ENCODE measurements at regions not wholly inside any gene's neighbourhood (a gene's known extent, or its start where the extent isn't known, plus 50 kb on each side); places are given as distances from the start of the nearest gene placed in this dataset.
A peak's percentile ranks its signal among the peaks of the same experiment; 100 is the strongest.

DNA sequence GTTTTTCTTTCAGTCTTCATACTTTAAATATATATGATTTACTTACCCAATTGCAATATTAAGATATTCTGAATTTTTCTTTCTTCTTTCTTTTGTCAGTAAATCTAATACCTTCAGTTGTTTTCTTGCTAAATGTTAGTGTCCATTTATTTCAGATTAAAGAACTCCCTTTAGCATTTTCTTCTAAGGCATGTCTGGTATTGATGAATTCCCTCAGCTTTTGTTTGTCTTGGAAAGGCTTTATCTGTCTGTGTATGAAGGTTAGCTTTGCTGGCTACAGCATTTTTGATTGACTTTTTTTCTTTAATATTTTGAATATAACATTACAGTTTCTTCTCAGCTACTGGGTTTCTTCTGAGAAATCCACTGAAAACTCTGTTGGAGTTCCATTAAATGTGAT lies 64.0 kb upstream of the PLSCR4 start:
- Mint-ChIP-seq H3K27ac (ENCODE audit: unreplicated experiment) (peak overlapping the region; percentile 25), H3K27me3 (ENCODE audit: low read depth) (no peaks in the 10 kb centered on the region), H3K4me3 (ENCODE audit: unreplicated experiment) (no peak overlapping the region), H3K9me3 (ENCODE audit: low read depth) (peaks cover 22% of the 10 kb centered on the region), H3K36me3 (ENCODE audit: low read depth) (peaks cover 2% of the 10 kb centered on the region), H3K4me1 (ENCODE audit: low read depth) (peaks cover 38% of the 10 kb centered on the region)
- TF ChIP-seq, protein P1, sequence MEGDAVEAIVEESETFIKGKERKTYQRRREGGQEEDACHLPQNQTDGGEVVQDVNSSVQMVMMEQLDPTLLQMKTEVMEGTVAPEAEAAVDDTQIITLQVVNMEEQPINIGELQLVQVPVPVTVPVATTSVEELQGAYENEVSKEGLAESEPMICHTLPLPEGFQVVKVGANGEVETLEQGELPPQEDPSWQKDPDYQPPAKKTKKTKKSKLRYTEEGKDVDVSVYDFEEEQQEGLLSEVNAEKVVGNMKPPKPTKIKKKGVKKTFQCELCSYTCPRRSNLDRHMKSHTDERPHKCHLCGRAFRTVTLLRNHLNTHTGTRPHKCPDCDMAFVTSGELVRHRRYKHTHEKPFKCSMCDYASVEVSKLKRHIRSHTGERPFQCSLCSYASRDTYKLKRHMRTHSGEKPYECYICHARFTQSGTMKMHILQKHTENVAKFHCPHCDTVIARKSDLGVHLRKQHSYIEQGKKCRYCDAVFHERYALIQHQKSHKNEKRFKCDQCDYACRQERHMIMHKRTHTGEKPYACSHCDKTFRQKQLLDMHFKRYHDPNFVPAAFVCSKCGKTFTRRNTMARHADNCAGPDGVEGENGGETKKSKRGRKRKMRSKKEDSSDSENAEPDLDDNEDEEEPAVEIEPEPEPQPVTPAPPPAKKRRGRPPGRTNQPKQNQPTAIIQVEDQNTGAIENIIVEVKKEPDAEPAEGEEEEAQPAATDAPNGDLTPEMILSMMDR (IDR thresholded peaks at IDR 0.05), result no peak
- DNase-seq (ENCODE audit: low spot score), result no peak

DNA sequence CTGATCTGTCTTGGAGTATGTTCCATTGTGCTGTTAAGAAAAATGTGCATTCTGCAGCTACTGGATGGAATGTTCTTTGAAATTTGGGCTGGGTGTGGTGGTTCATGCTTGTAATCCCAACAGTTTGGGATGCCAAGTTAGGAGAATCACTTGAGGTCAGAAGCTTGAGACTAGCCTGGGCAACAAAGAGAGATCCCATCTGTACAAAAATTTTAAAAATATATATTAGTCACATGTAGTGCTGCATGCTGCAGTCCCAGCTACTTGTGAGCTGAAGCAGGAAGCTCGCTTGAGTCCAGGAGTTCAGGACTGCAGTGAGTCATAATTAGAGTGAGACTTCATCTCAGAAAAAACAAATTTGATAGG lies 62.8 kb upstream of the PLSCR4 start:
- Mint-ChIP-seq H3K4me3 (ENCODE audit: unreplicated experiment) (peak overlapping the region; percentile 20), H3K4me1 (ENCODE audit: low read depth) (peaks cover 48% of the 10 kb centered on the region), H3K27ac (ENCODE audit: unreplicated experiment) (peak overlapping the region; percentile 88), H3K9me3 (ENCODE audit: low read depth) (peaks cover 20% of the 10 kb centered on the region), H3K36me3 (ENCODE audit: low read depth) (peaks cover 2% of the 10 kb centered on the region), H3K27me3 (ENCODE audit: low read depth) (no peaks in the 10 kb centered on the region)
- DNase-seq (ENCODE audit: low spot score), result no peak
- TF ChIP-seq, protein P1 (IDR thresholded peaks at IDR 0.05), result no peak

DNA sequence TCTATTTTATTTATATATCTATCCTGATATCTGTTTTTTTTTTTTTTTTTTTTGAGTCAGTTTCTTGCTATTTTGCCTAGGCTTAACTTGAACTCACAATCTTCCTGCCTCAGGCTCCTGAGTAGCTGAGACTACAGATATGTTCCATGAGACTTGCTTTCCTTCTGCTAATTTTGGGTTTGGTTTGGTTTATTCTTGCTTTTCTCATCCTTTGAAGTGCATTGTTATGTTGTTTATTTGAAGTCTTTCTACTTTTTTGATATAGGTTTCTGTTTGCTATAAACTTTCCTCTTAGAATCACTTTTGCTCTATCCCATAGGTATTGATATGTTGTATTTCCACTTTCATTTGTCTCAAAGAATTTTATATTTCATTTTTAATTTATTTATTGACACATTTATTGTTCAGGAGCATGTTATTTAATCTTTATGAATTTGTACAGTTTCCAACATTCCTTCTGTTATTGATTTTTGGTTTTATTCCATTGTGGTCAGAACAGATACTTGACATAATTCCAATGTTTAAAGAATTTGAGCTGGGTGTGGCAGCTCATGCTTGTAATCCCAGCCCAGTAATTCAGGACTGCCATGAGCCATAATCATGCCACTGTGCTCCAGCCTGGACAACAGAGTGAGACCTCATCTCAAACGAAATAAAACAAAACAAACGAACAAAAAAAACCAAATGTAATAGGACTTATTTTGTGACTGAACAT lies 62.3 kb upstream of the PLSCR4 start:
- Mint-ChIP-seq H3K4me3 (ENCODE audit: unreplicated experiment) (no peak overlapping the region), H3K27me3 (ENCODE audit: low read depth) (no peaks in the 10 kb centered on the region), H3K27ac (ENCODE audit: unreplicated experiment) (peak overlapping the region; percentile 88), H3K9me3 (ENCODE audit: low read depth) (peaks cover 20% of the 10 kb centered on the region), H3K36me3 (ENCODE audit: low read depth) (peaks cover 2% of the 10 kb centered on the region), H3K4me1 (ENCODE audit: low read depth) (peaks cover 53% of the 10 kb centered on the region)
- TF ChIP-seq, protein P1 (IDR thresholded peaks at IDR 0.05), result no peak
- no peak for DNase-seq (ENCODE audit: low spot score)

DNA sequence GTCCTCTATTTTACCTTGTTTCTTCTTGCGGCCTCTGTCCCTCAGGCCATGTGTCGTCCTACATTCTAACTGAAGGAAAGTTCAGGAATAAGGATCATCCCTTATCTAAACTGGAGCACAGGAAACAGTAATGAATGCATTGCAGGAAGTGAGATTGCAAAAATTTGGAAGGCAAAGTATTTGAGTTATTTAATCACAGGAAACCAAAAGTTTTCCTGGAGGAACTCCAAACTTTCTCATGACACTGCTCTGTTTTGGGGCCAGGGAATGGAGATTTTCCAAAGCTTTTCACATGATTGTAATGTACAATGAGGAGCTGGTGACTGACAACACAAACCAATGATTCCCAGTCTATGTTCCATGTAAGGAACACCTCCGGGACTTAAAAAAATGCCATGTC lies 57.8 kb upstream of the PLSCR4 start:
- Mint-ChIP-seq H3K4me1 (ENCODE audit: low read depth) (peaks cover 40% of the 10 kb centered on the region), H3K4me3 (ENCODE audit: unreplicated experiment) (no peak overlapping the region), H3K36me3 (ENCODE audit: low read depth) (peaks cover 4% of the 10 kb centered on the region), H3K27ac (ENCODE audit: unreplicated experiment) (peak overlapping the region; percentile 90), H3K27me3 (ENCODE audit: low read depth) (no peaks in the 10 kb centered on the region), H3K9me3 (ENCODE audit: low read depth) (peaks cover 28% of the 10 kb centered on the region)
- no peak for DNase-seq (ENCODE audit: low spot score)
- TF ChIP-seq, protein P1 (IDR thresholded peaks at IDR 0.05), result no peak

DNA sequence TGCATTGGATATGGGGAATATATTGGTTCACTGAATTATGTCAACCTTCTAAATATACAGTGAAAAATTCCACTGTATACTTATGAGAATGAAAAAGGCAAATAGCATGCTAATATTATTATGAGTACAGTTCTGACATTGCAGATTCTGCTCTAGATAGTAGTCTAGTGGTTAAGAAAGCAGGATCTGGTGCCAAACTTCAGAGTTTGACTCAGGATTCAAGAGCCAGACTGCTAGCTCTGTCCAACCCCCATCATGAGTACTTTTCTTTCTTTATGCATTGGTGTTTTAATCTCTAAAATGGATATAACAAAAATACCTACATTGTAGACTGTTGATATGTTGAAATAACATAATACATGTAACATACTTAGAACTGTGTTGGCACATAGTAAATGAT lies 57.3 kb upstream of the PLSCR4 start:
- Mint-ChIP-seq H3K9me3 (ENCODE audit: low read depth) (peaks cover 32% of the 10 kb centered on the region), H3K4me1 (ENCODE audit: low read depth) (peaks cover 36% of the 10 kb centered on the region), H3K27ac (ENCODE audit: unreplicated experiment) (peak overlapping the region; percentile 90), H3K27me3 (ENCODE audit: low read depth) (no peaks in the 10 kb centered on the region), H3K36me3 (ENCODE audit: low read depth) (peaks cover 4% of the 10 kb centered on the region), H3K4me3 (ENCODE audit: unreplicated experiment) (no peak overlapping the region)
- no peak for DNase-seq (ENCODE audit: low spot score)
- TF ChIP-seq, protein P1 (IDR thresholded peaks at IDR 0.05), result no peak
